GM20431 (cell line): ENCODE measurements at regions not wholly inside any gene's neighbourhood (a gene's known extent, or its start where the extent isn't known, plus 50 kb on each side); places are given as distances from the start of the nearest gene placed in this dataset.
"Not testable (repeated sequence)": the region's sequence is repeated elsewhere in the genome, so short reads cannot be mapped to it uniquely, and the experiment has no call there.

ENCODE experiments used
- in situ Hi-C: fragments of 300-500 bp; cut with MseI, MboI; formaldehyde crosslinking; loops from one replicate; pipeline ENCODE4 v1.15.0; 2020; ENCODE audit warnings: low sequenced_read_pairs; ENCODE audit not compliant: unreplicated experiment

GRCh38 chr18:6520901-6521300 is 106.2 kb upstream of the L3MBTL4 start:
- in situ Hi-C loops, result loop anchor here (25.0 kb wide), 1 partner anchor 634 kb away; the partner anchor contains the start of gene TMEM200C

DNA sequence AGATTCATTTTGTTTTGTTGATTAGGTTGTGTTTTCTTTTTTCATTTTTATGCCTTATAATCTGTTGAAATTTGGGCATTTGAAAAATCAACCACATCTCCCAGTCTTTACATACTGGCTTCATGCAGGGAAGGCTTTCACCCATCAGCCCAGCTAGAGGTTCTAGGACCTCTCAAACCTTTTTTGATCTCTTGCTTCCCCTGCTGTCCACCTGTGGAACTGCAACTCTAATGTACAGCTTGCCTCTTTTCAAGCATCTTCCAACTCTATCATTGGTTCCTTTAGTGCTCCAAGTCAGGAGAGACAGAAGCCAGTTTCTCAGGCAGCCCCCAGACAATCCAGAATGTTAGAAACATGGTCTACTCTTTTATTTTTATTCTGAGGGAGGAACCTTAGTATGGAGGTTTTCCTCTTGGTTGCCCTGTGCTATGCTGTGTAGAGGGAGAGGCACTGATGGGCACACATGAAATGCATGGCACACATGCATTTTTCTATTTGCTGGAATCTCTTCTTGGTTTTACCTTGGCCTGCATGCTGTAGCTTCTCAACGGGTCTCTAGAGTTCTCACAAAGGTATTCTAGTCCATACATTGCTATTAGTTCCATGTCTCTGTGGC is 107.2 kb upstream of the L3MBTL4 start:
- in situ Hi-C loops, result loop anchor here (25.0 kb wide), 1 partner anchor 635 kb away; the partner anchor contains the start of gene TMEM200C

DNA sequence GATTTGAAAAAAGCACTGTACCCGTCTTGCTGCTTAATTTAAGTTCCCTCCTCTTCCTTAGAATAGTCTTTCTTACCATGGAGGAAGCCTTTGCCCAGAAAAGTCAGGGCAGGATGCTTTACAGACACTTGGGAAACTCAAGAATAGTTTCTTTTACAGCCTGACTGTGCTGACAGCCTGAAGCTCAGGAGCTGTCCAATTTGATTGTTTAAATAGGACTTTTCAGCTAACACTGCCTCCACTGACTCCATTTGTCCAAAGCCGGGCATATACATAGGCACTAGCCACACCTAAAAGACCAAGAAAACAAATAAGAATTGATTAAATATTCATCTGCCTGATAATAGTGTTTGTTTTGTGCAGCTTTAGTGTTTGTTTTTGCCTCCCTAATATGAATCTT is 110.9 kb upstream of the L3MBTL4 start:
- in situ Hi-C loops, result no loop called here

GRCh38 chr18:6537475-6537874 is 122.8 kb upstream of the L3MBTL4 start:
- in situ Hi-C loops, result no loop called here

DNA sequence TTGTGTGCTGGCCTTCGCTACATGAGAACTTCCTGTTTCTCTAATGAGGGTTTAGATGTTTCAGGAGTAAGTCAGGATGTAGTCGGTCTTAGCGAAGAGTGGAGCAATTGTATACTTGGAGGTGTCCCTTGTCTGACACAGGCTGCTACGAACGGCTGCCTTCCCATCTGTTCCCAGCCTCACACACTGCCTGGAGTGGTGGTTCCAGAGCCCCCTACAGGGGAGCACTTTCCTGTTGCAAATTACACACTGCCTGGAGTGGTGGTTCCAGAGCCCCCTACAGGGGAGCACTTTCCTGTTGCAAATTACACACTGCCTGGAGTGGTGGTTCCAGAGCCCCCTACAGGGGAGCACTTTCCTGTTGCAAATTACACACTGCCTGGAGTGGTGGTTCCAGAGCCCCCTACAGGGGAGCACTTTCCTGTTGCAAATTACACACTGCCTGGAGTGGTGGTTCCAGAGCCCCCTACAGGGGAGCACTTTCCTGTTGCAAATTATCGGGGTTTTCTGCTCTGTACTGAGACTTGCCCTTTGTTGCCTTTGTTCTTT is 126.5 kb upstream of the L3MBTL4 start:
- in situ Hi-C loops, result not testable (repeated sequence)

DNA sequence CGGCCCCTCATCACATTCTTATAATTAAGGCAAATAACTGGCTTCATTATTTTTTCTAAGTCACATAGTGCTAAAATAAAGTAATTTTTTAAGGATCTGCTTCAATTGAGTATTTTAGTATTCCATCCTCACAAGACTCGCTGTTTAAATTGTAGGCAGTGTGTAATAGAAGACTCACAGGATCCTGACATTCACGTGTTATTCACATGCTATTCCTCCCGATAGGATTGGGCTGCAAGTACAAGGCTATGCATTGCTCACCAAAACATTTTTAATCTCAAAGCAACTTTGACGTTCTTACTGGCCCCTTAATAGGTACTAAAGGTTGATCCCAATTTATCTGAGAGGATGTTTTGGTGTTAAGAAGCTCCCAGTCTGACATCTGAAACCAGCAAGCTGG is 127.6 kb upstream of the L3MBTL4 start:
- in situ Hi-C loops, result no loop called here

GRCh38 chr18:6543330-6543908 is 128.7 kb upstream of the L3MBTL4 start:
- in situ Hi-C loops, result no loop called here

- in situ Hi-C loops, result no loop called here
These were observed 131.5 kb upstream of the L3MBTL4 start for GRCh38 chr18:6546229-6546628.

GRCh38 chr18:6547476-6547875 is 132.8 kb upstream of the L3MBTL4 start:
- in situ Hi-C loops, result no loop called here

DNA sequence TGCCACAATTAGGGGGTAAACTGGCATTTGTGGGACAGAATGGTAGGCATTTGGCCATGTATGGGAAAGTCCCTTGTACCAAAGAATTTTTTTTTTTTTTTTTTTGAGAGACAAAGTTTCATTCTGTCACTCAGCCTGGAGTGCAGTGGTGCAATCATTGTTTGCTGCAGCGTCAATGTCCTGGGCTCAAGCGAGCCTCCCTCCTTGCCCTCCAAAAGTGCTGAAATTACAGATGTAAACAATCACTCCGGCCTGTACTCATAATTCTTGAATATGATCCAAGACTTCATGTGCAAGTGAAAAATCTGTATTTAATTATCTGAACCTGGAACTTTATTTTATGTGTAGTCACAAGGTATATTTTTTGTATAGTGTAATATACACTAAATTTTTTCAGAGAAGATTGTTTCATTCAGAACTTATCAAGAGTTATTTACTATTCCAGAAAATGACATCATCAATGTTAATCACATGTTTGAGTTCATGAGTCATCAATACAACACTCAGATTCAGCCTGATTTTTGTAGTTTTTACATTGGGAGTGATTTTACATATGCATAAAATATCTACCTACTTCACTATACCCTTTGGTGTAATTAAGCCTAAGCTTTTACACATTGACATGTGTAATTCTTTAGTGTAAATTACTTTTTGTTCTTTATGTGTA is 138.7 kb upstream of the L3MBTL4 start:
- in situ Hi-C loops, result no loop called here

- in situ Hi-C loops, result no loop called here
These were observed 142.5 kb upstream of the L3MBTL4 start for GRCh38 chr18:6557057-6557769.

DNA sequence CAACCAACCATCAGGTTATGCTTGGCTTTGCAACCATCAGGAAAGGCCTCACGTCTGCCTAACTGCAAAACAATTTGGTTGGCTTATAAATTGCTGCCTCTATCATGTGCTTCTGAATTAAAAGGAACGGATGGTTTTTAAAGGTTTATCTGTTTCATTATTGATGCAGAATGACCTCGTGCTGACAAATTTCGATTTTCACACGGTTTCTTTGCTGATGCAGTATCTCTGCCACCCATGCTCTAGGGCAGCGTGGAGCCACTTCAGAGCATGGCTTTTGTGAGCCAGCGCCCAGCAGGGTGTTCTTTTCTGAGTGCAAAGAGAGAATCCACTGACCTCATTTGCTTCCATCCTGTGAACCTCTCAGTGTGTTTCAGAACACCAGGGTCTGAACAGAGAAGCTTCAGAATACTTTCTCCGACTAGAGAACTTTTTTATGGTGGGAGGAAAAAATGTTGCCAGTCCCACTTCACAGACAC is 143.1 kb upstream of the L3MBTL4 start:
- in situ Hi-C loops, result no loop called here

GRCh38 chr18:6558446-6559156 is 143.9 kb upstream of the L3MBTL4 start:
- in situ Hi-C loops, result no loop called here

- in situ Hi-C loops, result no loop called here
These were observed 144.6 kb upstream of the L3MBTL4 start for GRCh38 chr18:6559296-6559695.

GRCh38 chr18:6561016-6561415 is 146.3 kb upstream of the L3MBTL4 start:
- in situ Hi-C loops, result no loop called here

GRCh38 chr18:6561420-6561861 is 146.7 kb upstream of the L3MBTL4 start:
- in situ Hi-C loops, result no loop called here

- in situ Hi-C loops, result no loop called here
These were observed 147.2 kb upstream of the L3MBTL4 start for GRCh38 chr18:6561862-6562291.

DNA sequence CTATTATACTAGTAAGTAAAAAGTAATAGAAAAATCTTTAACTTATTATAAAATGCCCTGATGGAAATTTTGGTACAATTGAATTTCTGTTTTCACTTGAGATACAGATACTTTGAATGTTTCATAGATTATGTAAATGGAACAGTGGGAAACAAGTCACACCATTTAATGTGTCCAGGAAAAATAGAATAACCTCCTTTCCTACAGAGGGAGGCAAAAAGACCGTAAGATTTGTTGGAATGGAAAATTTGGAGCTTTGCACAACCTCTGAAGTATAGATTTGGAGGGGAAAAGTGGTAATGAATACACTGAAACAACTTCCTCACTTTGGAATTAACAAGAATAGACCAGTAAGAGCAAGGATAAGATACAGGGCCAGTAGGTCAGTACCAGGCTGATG is 149.2 kb upstream of the L3MBTL4 start:
- in situ Hi-C loops, result no loop called here

DNA sequence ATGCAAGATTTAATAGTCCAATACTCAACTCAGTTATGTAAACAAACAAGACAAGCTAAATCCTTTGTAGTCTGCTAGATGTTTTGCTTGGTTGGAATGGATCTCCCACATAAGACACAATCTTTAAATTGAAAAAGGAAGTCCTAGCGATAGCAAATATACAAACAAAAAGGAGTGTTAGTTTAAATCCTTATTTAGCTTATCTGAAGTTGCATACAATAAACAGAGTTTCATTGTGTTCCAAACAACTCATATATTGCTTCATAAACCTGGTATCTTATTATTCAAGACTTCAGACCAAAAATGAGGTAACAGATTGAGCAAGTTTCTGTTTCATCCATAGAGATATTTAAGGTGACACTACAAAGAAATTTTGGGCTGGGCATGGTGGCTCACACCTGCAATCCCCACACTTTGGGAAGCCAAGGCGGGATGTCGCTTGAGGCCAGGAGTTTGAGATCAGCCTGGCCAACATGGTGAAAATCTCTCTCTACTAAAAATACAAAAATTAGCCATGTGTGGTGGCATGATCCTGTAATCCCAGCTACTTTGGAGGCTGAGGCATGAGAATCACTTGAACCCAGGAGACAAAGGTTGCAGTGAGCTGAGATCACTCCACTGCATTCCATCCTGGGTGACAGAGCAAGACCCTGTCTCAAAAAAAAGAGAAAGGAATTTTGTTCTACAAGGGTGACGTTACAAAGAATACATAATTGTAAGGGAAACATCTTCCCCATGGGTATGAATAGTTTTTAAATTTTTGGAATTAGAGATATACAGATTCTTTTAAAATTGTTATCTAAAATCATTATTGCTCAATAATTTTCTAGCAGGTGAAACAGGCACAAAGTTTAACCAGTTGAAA is 150.5 kb upstream of the L3MBTL4 start:
- in situ Hi-C loops, result no loop called here
